ENCODE measurements at regions not wholly inside any gene's neighbourhood (a gene's known extent, or its start where the extent isn't known, plus 50 kb on each side); places are given as distances from the start of the nearest gene placed in this dataset.

DNA sequence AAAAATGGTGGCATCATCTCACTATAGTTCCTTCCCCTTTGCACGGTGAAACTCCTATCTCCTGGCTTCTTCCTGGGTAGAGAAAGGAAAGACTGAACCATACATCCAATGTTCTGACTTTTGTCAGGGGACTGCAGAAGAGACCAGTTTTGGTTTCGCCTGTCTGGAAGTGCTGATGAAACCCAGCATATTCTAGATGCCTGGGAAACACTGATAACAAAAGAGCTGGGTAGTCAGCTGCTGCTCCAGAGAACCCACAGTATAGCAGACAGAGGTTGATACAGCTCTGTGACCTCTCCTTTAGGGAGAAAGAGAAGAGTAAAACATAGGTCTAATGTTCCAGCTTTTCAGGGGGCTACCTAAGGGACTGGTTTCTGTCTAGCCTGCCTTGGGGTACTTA, 695.3 kb downstream of the DIAPH3 start:
- H3K27ac Mint-ChIP-seq, result no peak overlapping the region
- H3K27me3 Mint-ChIP-seq (ENCODE audit: low read depth in 3 of 3), result peaks cover 0 to 8% (median 8%) of the 10 kb centered on the region in 3 donors
- peaks cover 0 to 4% (median 0%) of the 10 kb centered on the region in 3 donors for H3K36me3 Mint-ChIP-seq
- H3K9me3 Mint-ChIP-seq, result peaks cover 4 to 27% (median 14%) of the 10 kb centered on the region in 6 donors
- DNase-seq, result no peak
- H3K4me1 Mint-ChIP-seq, result no peaks in the 10 kb centered on the region
- H3K4me3 Mint-ChIP-seq, result no peak overlapping the region

DNA sequence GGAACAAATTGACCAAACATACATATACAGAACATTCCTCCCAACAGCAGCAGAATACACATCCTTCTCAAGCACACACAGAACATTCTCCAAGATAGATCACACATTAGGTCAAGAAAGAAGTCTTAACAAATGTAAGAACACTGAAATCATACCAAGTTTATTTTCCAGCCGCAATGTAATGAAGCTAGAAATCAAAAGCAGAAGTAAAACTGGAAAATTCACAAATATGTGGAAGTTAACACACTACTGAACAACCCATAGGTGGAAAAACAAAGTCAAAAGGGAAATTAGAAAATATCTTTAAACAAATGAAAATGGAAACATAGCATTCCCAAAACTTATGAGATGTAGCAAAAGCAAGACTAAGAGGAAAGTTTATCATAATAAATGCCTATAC, 692.6 kb downstream of the DIAPH3 start:
- Mint-ChIP-seq H3K36me3 (peaks cover 0 to 4% (median 0%) of the 10 kb centered on the region in 3 donors), H3K4me1 (peaks cover 0 to 12% of the 10 kb centered on the region in 2 donors), H3K4me3 (no peak overlapping the region), H3K27ac (no peak overlapping the region), H3K9me3 (peaks cover 4 to 23% (median 8%) of the 10 kb centered on the region in 6 donors), H3K27me3 (ENCODE audit: low read depth in 3 of 3) (peaks cover 0 to 6% (median 5%) of the 10 kb centered on the region in 3 donors)
- no peak for DNase-seq

DNA sequence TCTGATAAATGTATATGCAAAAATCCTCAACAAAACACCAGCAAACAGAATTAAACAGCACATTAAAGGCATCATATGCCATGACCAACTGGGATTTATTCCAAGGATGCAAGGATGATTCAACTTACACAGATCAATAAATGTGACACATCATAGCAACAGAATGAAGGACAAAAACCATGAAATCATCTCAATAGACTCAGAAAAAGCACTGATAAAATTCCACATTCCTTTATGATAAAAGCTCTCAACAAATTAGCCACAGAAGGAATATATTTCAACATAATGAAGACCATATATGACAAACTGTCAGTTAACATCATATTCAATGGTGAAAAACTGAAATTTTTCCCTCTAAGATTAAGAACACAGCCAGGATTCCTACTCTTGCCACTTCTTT, 691.6 kb downstream of the DIAPH3 start:
- Mint-ChIP-seq H3K4me1 (peaks cover 0 to 18% of the 10 kb centered on the region in 2 donors), H3K4me3 (no peak overlapping the region), H3K27me3 (ENCODE audit: low read depth in 3 of 3) (peaks cover 0 to 6% (median 2%) of the 10 kb centered on the region in 3 donors), H3K9me3 (peaks cover 0 to 23% (median 8%) of the 10 kb centered on the region in 6 donors), H3K27ac (no peak overlapping the region), H3K36me3 (peaks cover 0 to 4% (median 0%) of the 10 kb centered on the region in 3 donors)
- no peak for DNase-seq

DNA sequence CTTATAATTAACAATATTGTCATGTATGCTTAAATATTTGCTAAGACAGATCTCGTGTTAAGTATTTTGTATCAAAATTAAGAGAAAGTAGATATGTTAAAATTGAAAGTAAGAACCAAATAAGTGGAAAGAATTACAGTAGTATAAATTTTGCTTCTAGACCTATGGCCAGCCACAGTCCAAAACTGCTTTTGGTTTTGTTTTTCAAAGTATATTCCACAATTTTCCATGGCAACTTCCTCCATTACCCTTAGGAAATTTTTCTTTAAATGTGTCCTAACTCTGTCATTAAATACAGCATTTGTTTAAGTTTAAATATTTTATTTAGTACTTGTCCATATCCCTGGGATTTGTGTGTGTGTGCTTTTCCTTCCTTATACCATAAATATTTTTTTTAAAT, 689.0 kb downstream of the DIAPH3 start:
- Mint-ChIP-seq H3K4me1 (peaks cover 0 to 18% of the 10 kb centered on the region in 2 donors), H3K4me3 (no peak overlapping the region), H3K36me3 (no peaks in the 10 kb centered on the region), H3K9me3 (peaks cover 0 to 15% (median 0%) of the 10 kb centered on the region in 6 donors), H3K27me3 (ENCODE audit: low read depth in 3 of 3) (no peaks in the 10 kb centered on the region), H3K27ac (no peak overlapping the region)
- DNase-seq, result no peak

DNA sequence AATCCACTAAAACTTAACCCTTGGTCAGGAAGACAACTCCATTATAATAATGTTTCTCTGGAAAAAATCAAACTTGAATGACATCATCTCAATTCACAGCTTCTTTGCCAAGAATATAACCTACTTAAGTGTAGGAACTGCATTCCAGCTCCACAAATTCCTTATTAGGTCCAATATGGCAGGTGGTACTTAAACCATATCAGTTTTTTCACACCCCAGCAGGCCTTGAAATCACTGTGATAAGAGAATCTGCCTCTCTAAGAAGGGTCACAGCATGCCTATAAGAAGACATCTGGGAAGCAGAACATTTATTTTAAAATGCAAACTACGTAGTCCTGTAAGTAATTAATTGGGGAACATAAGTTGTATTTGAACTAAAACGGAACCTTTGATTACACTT, 687.8 kb downstream of the DIAPH3 start:
- no peak for DNase-seq
- Mint-ChIP-seq H3K9me3 (peaks cover 0 to 13% (median 0%) of the 10 kb centered on the region in 6 donors), H3K27ac (no peak overlapping the region), H3K36me3 (no peaks in the 10 kb centered on the region), H3K27me3 (ENCODE audit: low read depth in 3 of 3) (no peaks in the 10 kb centered on the region), H3K4me3 (no peak overlapping the region), H3K4me1 (peaks cover 0 to 18% of the 10 kb centered on the region in 2 donors)

DNA sequence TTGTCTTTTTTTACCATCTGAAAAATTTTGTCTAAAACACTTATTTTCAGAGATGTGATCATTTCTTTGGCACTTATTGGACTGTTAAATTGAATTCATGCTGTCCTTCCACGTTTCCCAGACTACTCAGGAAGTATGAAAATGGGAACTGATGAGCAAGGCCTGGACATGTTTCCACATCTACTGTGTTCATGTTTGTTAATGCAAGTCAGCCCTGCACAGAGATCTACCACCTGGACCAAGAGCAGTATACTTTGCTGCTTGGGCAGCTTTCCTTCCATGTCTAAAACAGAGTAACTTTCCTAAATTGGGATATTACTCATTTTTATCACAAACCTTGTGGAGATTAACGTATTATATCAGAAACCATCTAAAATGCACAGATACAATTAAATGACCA, 687.4 kb downstream of the DIAPH3 start:
- Mint-ChIP-seq H3K4me3 (no peak overlapping the region), H3K4me1 (peaks cover 0 to 18% of the 10 kb centered on the region in 2 donors), H3K36me3 (no peaks in the 10 kb centered on the region), H3K27me3 (ENCODE audit: low read depth in 3 of 3) (no peaks in the 10 kb centered on the region), H3K9me3 (peaks cover 0 to 9% (median 0%) of the 10 kb centered on the region in 6 donors), H3K27ac (no peak overlapping the region)
- no peak for DNase-seq

DNA sequence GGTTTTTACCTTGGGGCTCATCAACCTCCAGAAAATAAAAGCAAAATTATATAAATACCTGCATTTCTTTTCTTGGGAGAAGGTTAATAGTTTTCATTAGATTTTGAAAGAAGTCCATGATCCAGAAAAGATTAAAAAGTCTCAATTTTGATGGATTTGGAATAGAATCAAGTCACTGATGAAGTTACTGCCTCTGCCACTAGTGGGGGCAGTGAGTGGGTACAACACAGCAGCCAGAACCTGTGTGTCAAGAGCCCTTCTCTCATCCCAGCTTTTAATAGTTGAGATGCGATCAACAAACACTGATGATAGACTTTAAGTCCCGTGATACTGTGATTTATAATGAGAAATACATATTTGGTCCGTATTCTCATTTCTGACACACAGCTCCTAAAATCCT, 686.7 kb downstream of the DIAPH3 start:
- H3K4me1 Mint-ChIP-seq, result peaks cover 0 to 18% of the 10 kb centered on the region in 2 donors
- H3K27ac Mint-ChIP-seq, result no peak overlapping the region
- DNase-seq, result no peak
- peaks cover 0 to 5% (median 0%) of the 10 kb centered on the region in 6 donors for H3K9me3 Mint-ChIP-seq
- no peaks in the 10 kb centered on the region for H3K36me3 Mint-ChIP-seq
- H3K27me3 Mint-ChIP-seq (ENCODE audit: low read depth in 3 of 3), result no peaks in the 10 kb centered on the region
- no peak overlapping the region for H3K4me3 Mint-ChIP-seq

DNA sequence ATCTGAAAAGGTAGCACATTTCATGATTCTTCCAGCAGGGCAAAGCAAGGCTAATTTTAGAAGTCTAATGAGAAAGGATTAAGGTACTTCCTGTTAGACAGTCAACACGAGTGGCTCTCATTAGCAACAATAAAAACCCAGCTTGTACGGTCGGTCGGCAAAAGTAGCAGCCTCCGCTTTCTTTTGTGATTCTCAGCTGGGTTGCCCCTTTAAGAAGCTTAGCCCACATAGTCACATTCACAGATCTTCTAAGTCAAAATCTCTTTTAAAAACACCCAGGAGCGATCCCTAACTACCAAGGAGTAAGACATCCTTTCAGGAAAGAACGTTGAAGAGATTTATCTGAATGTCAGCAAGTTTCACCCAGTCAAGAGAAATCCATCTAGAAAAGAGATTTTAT, 684.8 kb downstream of the DIAPH3 start:
- Mint-ChIP-seq H3K27ac (no peak overlapping the region), H3K4me1 (peaks cover 0 to 18% of the 10 kb centered on the region in 2 donors), H3K36me3 (no peaks in the 10 kb centered on the region), H3K27me3 (ENCODE audit: low read depth in 3 of 3) (no peaks in the 10 kb centered on the region), H3K4me3 (no peak overlapping the region), H3K9me3 (peaks cover 0 to 2% (median 0%) of the 10 kb centered on the region in 6 donors)
- DNase-seq, result no peak

DNA sequence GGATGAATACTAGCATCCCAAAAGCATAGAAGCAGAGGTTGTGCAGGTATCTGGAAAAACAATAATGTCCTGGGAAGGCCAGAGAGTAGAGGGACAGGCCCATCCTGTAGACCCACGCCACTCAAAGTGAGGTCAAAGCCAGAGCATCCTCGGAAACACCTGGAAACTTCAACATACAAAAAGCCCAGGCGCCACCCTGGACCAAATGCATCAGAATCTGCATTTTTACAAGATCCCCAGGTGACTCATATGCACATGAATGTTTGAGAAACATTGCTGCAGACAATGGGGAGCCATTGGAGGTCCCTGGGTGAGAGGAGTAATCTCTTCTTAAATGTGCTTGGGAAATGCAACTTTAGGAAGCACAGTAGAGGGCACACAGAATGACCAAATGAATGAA, 684.1 kb downstream of the DIAPH3 start:
- peaks cover 0 to 17% of the 10 kb centered on the region in 2 donors for H3K4me1 Mint-ChIP-seq
- H3K27me3 Mint-ChIP-seq (ENCODE audit: low read depth in 3 of 3), result no peaks in the 10 kb centered on the region
- no peak overlapping the region for H3K27ac Mint-ChIP-seq
- no peaks in the 10 kb centered on the region for H3K36me3 Mint-ChIP-seq
- H3K4me3 Mint-ChIP-seq, result no peak overlapping the region
- DNase-seq, result no peak
- no peaks in the 10 kb centered on the region for H3K9me3 Mint-ChIP-seq

DNA sequence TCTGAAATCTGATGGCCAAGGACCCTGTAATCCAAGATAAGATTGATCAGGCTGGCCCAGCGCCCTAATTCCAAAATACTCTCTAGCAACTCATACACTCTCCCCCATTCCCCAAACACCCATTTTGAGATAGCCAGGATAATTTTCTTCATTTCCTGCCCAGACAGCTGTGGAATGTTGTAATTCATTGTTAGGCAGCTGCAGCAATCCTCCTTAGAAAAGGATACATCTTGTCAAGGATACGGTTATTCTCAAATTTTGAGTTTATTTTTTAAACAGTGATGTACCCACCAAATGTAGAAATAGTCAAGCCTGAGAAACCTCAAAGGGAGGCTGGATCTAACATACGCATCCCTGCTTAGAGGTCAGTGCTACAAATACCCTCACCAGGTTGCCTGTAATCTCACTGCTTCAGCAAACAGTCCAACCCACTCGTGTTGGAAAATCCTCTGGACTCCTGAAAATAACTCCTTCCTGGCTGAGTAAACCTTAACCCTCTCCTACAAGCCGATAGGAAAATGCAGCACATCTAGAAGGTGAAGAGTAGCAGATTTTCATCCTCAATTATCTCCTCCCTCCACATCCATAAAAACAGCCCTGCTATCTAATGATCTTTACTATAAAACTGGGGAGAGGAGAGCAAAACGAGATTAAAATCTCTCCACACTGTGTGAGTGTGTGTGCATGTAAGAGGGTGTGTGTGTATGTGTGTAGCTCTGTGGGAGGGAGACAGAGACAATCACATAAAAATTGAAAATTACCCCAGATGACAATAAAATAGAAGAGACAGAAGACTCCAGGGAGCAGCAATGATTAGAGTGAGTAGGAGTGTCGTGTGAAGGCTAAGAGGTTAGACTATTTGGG, 683.1 kb downstream of the DIAPH3 start:
- Mint-ChIP-seq H3K9me3 (no peaks in the 10 kb centered on the region), H3K27me3 (ENCODE audit: low read depth in 3 of 3) (no peaks in the 10 kb centered on the region), H3K4me3 (no peak overlapping the region), H3K27ac (no peak overlapping the region), H3K36me3 (no peaks in the 10 kb centered on the region), H3K4me1 (peaks cover 0 to 9% of the 10 kb centered on the region in 2 donors)
- DNase-seq, result no peak

DNA sequence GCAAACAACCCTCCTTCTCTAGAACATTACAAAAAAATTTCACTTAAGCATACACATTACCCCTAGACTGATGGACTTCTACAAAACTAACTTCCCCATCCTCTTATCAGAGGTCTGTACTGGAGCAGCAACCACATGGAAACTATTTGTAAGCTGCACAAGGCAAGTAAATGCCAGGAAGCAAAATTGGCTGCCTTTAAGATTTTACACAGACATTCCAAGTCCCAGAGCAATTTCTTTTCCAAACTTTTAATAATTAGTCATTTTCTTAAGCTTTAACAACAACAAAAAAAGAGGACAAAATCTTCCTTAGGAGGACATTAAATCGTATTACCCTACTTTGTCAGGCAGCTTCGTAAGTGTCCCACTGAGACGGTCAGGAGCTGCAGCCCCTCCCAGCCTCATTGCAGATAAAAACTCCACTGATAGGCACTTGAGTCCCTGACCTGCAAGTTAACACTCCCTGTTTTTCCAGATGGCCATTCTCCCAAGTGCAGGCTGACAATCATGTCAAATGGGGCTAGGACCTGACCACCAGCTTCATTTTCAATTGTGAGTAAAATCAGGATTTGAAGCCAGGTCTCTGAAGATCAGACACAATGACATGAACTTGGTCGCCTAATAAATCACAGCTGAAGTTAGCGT, 680.1 kb downstream of the DIAPH3 start:
- H3K27ac Mint-ChIP-seq, result no peak overlapping the region
- H3K9me3 Mint-ChIP-seq, result peaks cover 0 to 1% (median 0%) of the 10 kb centered on the region in 6 donors
- no peak overlapping the region for H3K4me3 Mint-ChIP-seq
- no peaks in the 10 kb centered on the region for H3K36me3 Mint-ChIP-seq
- no peaks in the 10 kb centered on the region for H3K4me1 Mint-ChIP-seq
- H3K27me3 Mint-ChIP-seq (ENCODE audit: low read depth in 3 of 3), result no peaks in the 10 kb centered on the region
- DNase-seq, result no peak

DNA sequence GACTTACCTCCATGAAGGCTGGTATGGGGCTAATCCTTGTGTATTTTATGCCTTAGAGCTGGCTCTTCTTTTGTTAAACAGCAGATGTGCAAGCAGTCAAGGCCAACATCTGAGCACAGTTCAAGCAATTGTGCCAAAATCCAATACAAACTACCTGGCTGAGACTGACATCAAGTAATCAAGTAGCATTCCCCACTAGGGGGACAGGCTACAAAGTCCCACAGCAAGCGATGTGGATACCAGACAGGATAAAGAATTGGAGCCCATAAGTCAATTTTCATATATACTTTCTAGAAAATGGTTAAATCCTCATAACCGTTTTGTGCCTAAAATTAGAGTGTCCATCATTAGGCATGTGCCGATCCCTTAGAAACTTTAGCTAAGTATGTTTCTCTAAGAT, 675.8 kb downstream of the DIAPH3 start:
- Mint-ChIP-seq H3K36me3 (no peaks in the 10 kb centered on the region), H3K27me3 (ENCODE audit: low read depth in 3 of 3) (peaks cover 0 to 2% (median 0%) of the 10 kb centered on the region in 3 donors), H3K9me3 (peaks cover 0 to 2% (median under 1%) of the 10 kb centered on the region in 6 donors), H3K4me3 (no peak overlapping the region), H3K4me1 (no peaks in the 10 kb centered on the region), H3K27ac (no peak overlapping the region)
- DNase-seq, result no peak

DNA sequence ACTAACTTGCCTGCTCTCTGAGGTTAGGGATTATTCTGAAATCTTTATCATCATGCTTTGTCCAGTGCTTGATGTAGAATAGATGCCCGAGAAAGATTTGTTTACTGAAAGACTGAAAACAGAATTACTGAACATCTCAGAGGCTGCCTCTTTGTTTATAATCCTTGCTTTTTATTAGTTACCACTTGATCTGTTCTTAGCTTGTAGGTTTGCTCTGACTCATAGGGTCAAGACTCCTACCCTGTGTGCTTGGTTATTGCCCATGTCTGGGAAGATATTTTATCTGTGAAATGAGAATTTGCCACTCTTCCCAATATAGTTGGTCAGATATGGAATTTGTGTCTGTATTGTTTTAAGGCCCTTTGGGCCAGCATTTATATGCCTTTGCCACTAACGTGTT, 675.3 kb downstream of the DIAPH3 start:
- Mint-ChIP-seq H3K4me3 (no peak overlapping the region), H3K27me3 (ENCODE audit: low read depth in 3 of 3) (peaks cover 0 to 2% (median 0%) of the 10 kb centered on the region in 3 donors), H3K4me1 (no peaks in the 10 kb centered on the region), H3K9me3 (peaks cover 0 to 2% (median under 1%) of the 10 kb centered on the region in 6 donors), H3K36me3 (no peaks in the 10 kb centered on the region), H3K27ac (no peak overlapping the region)
- no peak for DNase-seq

DNA sequence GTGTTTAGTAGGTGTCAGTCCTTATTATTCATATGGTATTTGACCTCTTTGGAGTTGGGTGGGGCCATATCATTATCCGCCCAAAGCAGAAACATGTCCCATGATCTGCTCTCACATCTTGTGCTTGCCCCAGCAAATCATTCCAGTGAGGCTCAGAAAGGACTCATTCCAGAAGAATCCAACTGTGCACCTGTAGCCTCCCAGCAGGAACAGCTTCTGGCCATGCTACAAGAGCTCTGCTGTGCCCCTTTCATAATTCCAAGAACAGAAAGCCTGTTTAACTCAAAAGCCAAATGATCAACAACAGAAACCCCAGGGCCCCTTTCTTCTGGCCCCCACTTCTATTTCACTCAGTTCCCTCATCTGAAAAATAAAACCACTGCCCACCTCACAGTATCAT, 673.1 kb downstream of the DIAPH3 start:
- H3K36me3 Mint-ChIP-seq, result no peaks in the 10 kb centered on the region
- peaks cover 0 to 2% (median 0%) of the 10 kb centered on the region in 3 donors for H3K27me3 Mint-ChIP-seq (ENCODE audit: low read depth in 3 of 3)
- H3K9me3 Mint-ChIP-seq, result peaks cover 0 to 4% (median under 1%) of the 10 kb centered on the region in 6 donors
- DNase-seq, result no peak
- no peak overlapping the region for H3K4me3 Mint-ChIP-seq
- H3K27ac Mint-ChIP-seq, result no peak overlapping the region
- no peaks in the 10 kb centered on the region for H3K4me1 Mint-ChIP-seq

All from immature natural killer cell (primary cell).